ENCODE measurements at regions not wholly inside any gene's neighbourhood (a gene's known extent, or its start where the extent isn't known, plus 50 kb on each side); places are given as distances from the start of the nearest gene placed in this dataset.

GRCh38 chr14:66085224-66085623 is 400.9 kb upstream of the CCDC196 start:
- no peaks in the 10 kb centered on the region for H3K27me3 ChIP-seq
- no peaks in the 10 kb centered on the region for H3K4me1 ChIP-seq
- ATAC-seq = no peak
- no peak overlapping the region for H3K4me3 ChIP-seq
- WGBS, 2 donors (ENCODE audit: low coverage in 1 of 2) = 77 to 86% methylated on average over 4 of the region's 4 CpGs
- TF ChIP-seq CTCF (IDR thresholded peaks at IDR 0.05) = no peak
- TF ChIP-seq POLR2A (IDR thresholded peaks at IDR 0.05) = no peak
- TF ChIP-seq EP300 (IDR thresholded peaks at IDR 0.05) = no peak
- TF ChIP-seq POLR2AphosphoS5 (IDR thresholded peaks at IDR 0.05) = no peak
- H3K9me3 ChIP-seq = no peaks in the 10 kb centered on the region
- no peak overlapping the region for H3K27ac ChIP-seq
- no peaks in the 10 kb centered on the region for H3K36me3 ChIP-seq

GRCh38 chr14:66085665-66086064 is 400.5 kb upstream of the CCDC196 start:
- H3K36me3 ChIP-seq = no peaks in the 10 kb centered on the region
- whole genome bisulfite sequencing, 2 donors (ENCODE audit: low coverage in 1 of 2) = 91 to 93% methylated on average over 3 to 8 of the region's 8 CpGs
- no peaks in the 10 kb centered on the region for H3K4me1 ChIP-seq
- no peak overlapping the region for H3K27ac ChIP-seq
- no peak for ATAC-seq
- no peaks in the 10 kb centered on the region for H3K27me3 ChIP-seq
- TF ChIP-seq CTCF (IDR thresholded peaks at IDR 0.05) (no peak), EP300 (IDR thresholded peaks at IDR 0.05) (no peak), POLR2A (IDR thresholded peaks at IDR 0.05) (no peak), POLR2AphosphoS5 (IDR thresholded peaks at IDR 0.05) (no peak)
- H3K4me3 ChIP-seq = no peak overlapping the region
- H3K9me3 ChIP-seq = no peaks in the 10 kb centered on the region

- H3K4me3 ChIP-seq = no peak overlapping the region
- no peaks in the 10 kb centered on the region for H3K9me3 ChIP-seq
- H3K36me3 ChIP-seq = no peaks in the 10 kb centered on the region
- TF ChIP-seq CTCF (IDR thresholded peaks at IDR 0.05) (no peak), EP300 (IDR thresholded peaks at IDR 0.05) (no peak), POLR2AphosphoS5 (IDR thresholded peaks at IDR 0.05) (no peak), POLR2A (IDR thresholded peaks at IDR 0.05) (no peak)
- H3K4me1 ChIP-seq = no peaks in the 10 kb centered on the region
- no peaks in the 10 kb centered on the region for H3K27me3 ChIP-seq
- ATAC-seq = no peak
- no peak overlapping the region for H3K27ac ChIP-seq
- WGBS, 2 donors (ENCODE audit: low coverage in 1 of 2) = 23% methylated on average over 4 of the region's 4 CpGs; no CpG with 5 or more reads in 1 of the 2 donors
Observed at GRCh38 chr14:66087231-66087630, 398.9 kb upstream of the CCDC196 start.

- H3K4me1 ChIP-seq = no peaks in the 10 kb centered on the region
- TF ChIP-seq POLR2AphosphoS5 (IDR thresholded peaks at IDR 0.05) = no peak
- no peak for TF ChIP-seq EP300 (IDR thresholded peaks at IDR 0.05)
- TF ChIP-seq POLR2A (IDR thresholded peaks at IDR 0.05) = no peak
- TF ChIP-seq CTCF (IDR thresholded peaks at IDR 0.05) = no peak
- ATAC-seq = no peak
- no peaks in the 10 kb centered on the region for H3K27me3 ChIP-seq
- WGBS, 2 donors (ENCODE audit: low coverage in 1 of 2) = 65 to 100% methylated on average over 1 to 3 of the region's 3 CpGs
- H3K27ac ChIP-seq = no peak overlapping the region
- H3K9me3 ChIP-seq = no peaks in the 10 kb centered on the region
- no peaks in the 10 kb centered on the region for H3K36me3 ChIP-seq
- no peak overlapping the region for H3K4me3 ChIP-seq
Observed at GRCh38 chr14:66088656-66089055, 397.5 kb upstream of the CCDC196 start.

GRCh38 chr14:66092206-66092605 is 394.0 kb upstream of the CCDC196 start:
- H3K27ac ChIP-seq = no peak overlapping the region
- ATAC-seq = no peak
- 88% methylated on average over 1 of the region's 1 CpG; no CpG with 5 or more reads in 1 of the 2 donors for WGBS, 2 donors (ENCODE audit: low coverage in 1 of 2)
- TF ChIP-seq POLR2AphosphoS5 (IDR thresholded peaks at IDR 0.05) (no peak), POLR2A (IDR thresholded peaks at IDR 0.05) (no peak), EP300 (IDR thresholded peaks at IDR 0.05) (no peak), CTCF (IDR thresholded peaks at IDR 0.05) (no peak)
- no peak overlapping the region for H3K4me3 ChIP-seq
- H3K9me3 ChIP-seq = no peaks in the 10 kb centered on the region
- no peaks in the 10 kb centered on the region for H3K4me1 ChIP-seq
- no peaks in the 10 kb centered on the region for H3K36me3 ChIP-seq
- peaks cover 6% of the 10 kb centered on the region for H3K27me3 ChIP-seq
